ENCODE measurements at regions not wholly inside any gene's neighbourhood (a gene's known extent, or its start where the extent isn't known, plus 50 kb on each side); places are given as distances from the start of the nearest gene placed in this dataset.
"Not testable (repeated sequence)": the region's sequence is repeated elsewhere in the genome, so short reads cannot be mapped to it uniquely, and the experiment has no call there.

DNA sequence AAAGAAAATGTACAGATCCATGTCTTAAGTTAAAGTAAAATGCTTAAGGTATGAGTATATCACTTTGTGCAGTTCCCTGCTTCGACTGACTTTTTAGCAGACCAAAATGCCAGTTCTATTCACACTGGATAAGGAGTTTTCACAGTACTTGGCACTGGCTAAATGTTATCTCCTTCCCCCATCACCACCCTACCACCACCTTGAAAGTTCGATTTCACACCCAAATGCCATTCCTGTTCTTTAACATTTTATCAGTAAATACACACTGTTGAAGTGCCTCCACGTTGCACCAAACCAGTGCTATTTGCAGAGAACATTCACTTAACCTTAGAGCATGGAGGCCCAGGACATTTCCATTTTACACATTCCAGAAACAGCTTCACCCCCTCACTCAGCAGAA is 100.0 kb downstream of the URB2 start:
- in situ Hi-C loops (cut with HindIII; ENCODE audit: low sequenced_read_pairs) = no loop called here
- TF ChIP-seq, protein P1, sequence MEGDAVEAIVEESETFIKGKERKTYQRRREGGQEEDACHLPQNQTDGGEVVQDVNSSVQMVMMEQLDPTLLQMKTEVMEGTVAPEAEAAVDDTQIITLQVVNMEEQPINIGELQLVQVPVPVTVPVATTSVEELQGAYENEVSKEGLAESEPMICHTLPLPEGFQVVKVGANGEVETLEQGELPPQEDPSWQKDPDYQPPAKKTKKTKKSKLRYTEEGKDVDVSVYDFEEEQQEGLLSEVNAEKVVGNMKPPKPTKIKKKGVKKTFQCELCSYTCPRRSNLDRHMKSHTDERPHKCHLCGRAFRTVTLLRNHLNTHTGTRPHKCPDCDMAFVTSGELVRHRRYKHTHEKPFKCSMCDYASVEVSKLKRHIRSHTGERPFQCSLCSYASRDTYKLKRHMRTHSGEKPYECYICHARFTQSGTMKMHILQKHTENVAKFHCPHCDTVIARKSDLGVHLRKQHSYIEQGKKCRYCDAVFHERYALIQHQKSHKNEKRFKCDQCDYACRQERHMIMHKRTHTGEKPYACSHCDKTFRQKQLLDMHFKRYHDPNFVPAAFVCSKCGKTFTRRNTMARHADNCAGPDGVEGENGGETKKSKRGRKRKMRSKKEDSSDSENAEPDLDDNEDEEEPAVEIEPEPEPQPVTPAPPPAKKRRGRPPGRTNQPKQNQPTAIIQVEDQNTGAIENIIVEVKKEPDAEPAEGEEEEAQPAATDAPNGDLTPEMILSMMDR (IDR thresholded peaks at IDR 0.05; ENCODE audit: low read depth, low read length, missing control alignments) = no peak
- H3K4me3 ChIP-seq (ENCODE audit: low read depth, low read length) = no peak overlapping the region
- no peak for DNase-seq (ENCODE audit: low read depth)

DNA sequence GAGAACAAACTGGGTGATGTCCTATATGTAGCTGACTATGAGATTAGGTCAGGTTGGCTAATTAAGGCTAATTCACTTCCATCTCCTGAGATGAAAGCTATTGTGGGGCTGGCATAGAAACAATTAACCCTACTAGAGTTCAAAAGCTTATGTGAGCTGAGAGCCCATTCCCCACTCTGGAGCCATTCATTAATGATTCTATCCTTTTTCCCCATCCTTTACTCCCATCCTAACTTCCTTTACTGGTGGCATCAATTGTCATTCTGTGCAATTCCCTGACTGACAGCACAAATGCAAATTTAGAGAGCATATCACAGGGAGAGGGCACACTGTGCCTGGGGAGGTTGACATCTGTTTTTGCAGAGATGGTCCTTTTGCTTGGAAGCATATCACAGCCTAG is 103.9 kb downstream of the URB2 start:
- in situ Hi-C loops (cut with HindIII; ENCODE audit: low sequenced_read_pairs) = no loop called here
- no peak overlapping the region for H3K4me3 ChIP-seq (ENCODE audit: low read depth, low read length)
- DNase-seq (ENCODE audit: low read depth) = no peak
- TF ChIP-seq, protein P1 (IDR thresholded peaks at IDR 0.05; ENCODE audit: low read depth, low read length, missing control alignments) = no peak

DNA sequence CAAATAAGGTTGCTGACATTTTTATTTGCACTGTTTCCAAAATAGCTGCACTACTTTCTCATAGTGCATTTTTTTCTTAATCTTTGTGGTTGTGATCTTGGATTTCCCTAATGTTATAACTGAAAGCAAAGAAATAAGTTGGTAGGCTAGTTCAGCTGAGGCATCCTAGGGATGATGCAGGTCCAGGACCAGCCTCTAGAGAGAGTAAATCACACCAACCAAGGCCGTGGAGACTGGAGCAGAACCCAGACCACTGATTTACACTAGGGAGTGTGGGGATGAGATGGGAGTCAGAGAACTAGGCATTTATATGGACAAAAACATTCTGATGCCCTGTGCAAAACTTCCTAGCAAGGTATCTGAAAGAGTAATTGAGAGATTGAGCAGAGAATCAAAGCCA is 104.5 kb downstream of the URB2 start:
- DNase-seq (ENCODE audit: low read depth) = no peak
- H3K4me3 ChIP-seq (ENCODE audit: low read depth, low read length) = no peak overlapping the region
- TF ChIP-seq, protein P1 (IDR thresholded peaks at IDR 0.05; ENCODE audit: low read depth, low read length, missing control alignments) = no peak
- in situ Hi-C loops (cut with HindIII; ENCODE audit: low sequenced_read_pairs) = no loop called here

DNA sequence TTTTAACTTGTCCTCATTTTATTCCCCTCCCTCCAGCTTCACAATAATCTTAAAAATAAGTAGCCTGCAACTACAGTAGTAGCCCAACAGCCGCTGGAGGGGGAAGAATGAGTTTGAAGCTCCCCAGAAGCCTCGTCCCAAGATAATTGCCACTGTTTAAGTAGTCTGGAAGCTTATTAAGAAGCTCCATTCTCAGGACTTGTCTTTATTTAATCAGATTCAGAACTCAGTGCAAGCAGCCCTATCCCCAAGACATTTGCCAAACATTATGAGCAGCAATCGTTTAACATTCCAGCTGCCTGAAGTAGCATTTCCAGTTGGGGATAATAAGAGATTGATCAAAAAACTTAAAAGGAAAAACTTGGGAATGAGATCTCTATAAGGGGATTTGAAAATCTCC is 106.0 kb downstream of the URB2 start:
- no peak overlapping the region for H3K4me3 ChIP-seq (ENCODE audit: low read depth, low read length)
- no peak for DNase-seq (ENCODE audit: low read depth)
- TF ChIP-seq, protein P1 (IDR thresholded peaks at IDR 0.05; ENCODE audit: low read depth, low read length, missing control alignments) = no peak
- in situ Hi-C loops (cut with HindIII; ENCODE audit: low sequenced_read_pairs) = no loop called here

DNA sequence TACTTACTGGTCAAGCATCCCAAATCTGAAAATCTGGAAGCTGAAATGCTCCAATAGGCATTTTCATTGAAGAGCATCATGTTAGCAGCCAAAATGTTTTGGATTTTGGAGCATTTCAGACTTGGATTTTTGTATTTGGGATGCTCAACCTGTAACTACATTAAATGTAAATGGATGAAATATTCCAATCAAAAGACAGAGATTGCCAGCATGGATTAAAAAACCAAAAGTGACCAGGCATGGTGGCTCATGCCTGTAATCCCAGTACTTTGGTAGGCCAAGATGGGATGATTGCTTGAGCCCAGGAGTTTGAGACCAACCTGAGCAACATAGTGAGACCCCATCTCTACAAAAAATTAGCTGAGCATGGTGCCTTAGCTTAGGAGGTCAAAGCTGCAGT is 110.3 kb downstream of the URB2 start:
- DNase-seq (ENCODE audit: low read depth) = no peak
- no peak overlapping the region for H3K4me3 ChIP-seq (ENCODE audit: low read depth, low read length)
- in situ Hi-C loops (cut with HindIII; ENCODE audit: low sequenced_read_pairs) = no loop called here
- TF ChIP-seq, protein P1 (IDR thresholded peaks at IDR 0.05; ENCODE audit: low read depth, low read length, missing control alignments) = no peak

DNA sequence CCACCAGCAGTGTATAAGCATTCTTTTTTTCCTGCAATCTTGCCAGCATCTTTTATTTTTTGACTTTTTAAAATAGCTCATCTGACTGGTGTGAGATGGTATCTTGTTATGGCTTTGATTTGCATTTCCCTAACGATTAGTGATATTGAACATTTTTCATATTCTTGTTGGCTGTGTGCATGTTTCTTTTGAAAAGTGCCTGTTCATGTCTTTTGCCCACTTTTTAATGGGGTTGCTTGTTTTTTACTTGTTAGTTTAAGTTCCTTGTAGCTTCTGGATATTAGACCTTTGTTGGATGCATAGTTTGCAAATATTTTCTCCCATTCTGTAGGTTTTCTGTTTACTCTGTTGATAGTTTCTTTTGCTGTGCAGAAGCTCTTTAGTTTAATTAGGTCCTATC is 116.6 kb downstream of the URB2 start:
- H3K4me3 ChIP-seq (ENCODE audit: low read depth, low read length); in situ Hi-C loops (cut with HindIII; ENCODE audit: low sequenced_read_pairs); DNase-seq (ENCODE audit: low read depth): not testable (repeated sequence)

DNA sequence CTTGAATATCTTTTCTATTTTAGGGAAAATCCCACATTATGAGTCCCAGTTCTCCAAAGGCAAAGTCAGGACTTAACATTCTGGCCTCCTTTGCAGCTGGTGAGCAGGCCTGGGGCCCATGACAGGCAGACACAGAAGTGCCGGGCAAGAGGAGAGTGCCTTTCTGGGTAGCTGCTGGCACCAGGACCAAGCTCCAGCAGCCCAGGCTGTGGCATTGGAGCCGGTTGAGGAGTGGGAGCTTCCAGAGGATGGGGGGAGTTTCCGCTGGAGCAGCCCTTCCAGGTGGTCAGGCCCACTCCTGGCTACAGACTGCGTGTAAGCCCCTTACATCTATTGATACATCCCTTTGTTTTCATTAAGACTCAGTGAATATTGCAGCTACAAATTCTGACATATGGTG is 123.9 kb downstream of the URB2 start:
- H3K4me3 ChIP-seq (ENCODE audit: low read depth, low read length) = no peak overlapping the region
- TF ChIP-seq, protein P1 (IDR thresholded peaks at IDR 0.05; ENCODE audit: low read depth, low read length, missing control alignments) = no peak
- in situ Hi-C loops (cut with HindIII; ENCODE audit: low sequenced_read_pairs) = no loop called here
- DNase-seq (ENCODE audit: low read depth) = no peak
